Heart left ventricle (tissue), 16 donors: ENCODE measurements at regions not wholly inside any gene's neighbourhood (a gene's known extent, or its start where the extent isn't known, plus 50 kb on each side); places are given as distances from the start of the nearest gene placed in this dataset.

Source experiments
- ATAC-seq, 4 donors: fragments of 200-7000 bp; cut with Tn5 transposase; one replicate each; pipeline ENCODE4 v1.9.1; 2020 to 2022; ENCODE audit warnings: moderate library complexity in 4 of 4, mild to moderate bottlenecking in 3 of 4, moderate number of reproducible peaks in 1 of 4
- DNase-seq, 5 donors: peaks; one replicate each; pipeline ENCODE4 v3.0.0-alpha.2; 2020
- H3K27ac ChIP-seq, 12 donors: fragments of 200-600 bp; sonication (generic) in 4 of 12; one replicate each; pipeline versions ENCODE4 v1.5.0 to v1.8.0; 2016 to 2022; ENCODE audit warnings: mild to moderate bottlenecking in 2 of 12
- H3K27me3 ChIP-seq, 9 donors: fragments of 200-600 bp; sonication (generic) in 2 of 9; one replicate each; pipeline versions ENCODE4 v1.5.1 to v1.8.0; 2016 to 2022; ENCODE audit warnings: mild to moderate bottlenecking in 3 of 9
- H3K36me3 ChIP-seq, 9 donors: fragments of 200-600 bp; sonication (generic) in 2 of 9; one replicate each; pipeline versions ENCODE4 v1.5.0 to v1.8.0; 2018 to 2022; ENCODE audit warnings: mild to moderate bottlenecking in 2 of 9
- H3K4me1 ChIP-seq, 12 donors: fragments of 200-600 bp; sonication (generic) in 4 of 12; one replicate each; pipeline versions ENCODE4 v1.5.0 to v1.8.0; 2016 to 2022; ENCODE audit warnings: mild to moderate bottlenecking in 3 of 12
- H3K4me3 ChIP-seq, 12 donors: fragments of 200-600 bp; sonication (generic) in 4 of 12; one replicate each; pipeline versions ENCODE4 v1.5.0 to v1.8.0; 2017 to 2022; ENCODE audit warnings: mild to moderate bottlenecking in 9 of 12, moderate library complexity in 4 of 12
- H3K9me3 ChIP-seq, 12 donors: fragments of 200-600 bp; sonication (generic) in 4 of 12; one replicate each; pipeline versions ENCODE4 v1.5.0 to v1.8.0; 2016 to 2022; ENCODE audit warnings: mild to moderate bottlenecking in 1 of 12
- POLR2A ChIP-seq, 2 donors: fragments of 450-650 bp; IDR thresholded peaks; one replicate each; pipeline ENCODE4 v1.6.1; 2017; ENCODE audit warnings: antibody characterized with exemption in 2 of 2, mild to moderate bottlenecking in 2 of 2, moderate library complexity in 2 of 2
- WGBS, 4 donors: extraction: QIAGEN DNeasy Blood & Tissue Kit in 2 of 4; methylation state at CpG; one replicate each; pipeline versions ENCODE4 v1.1.5 to v1.1.7; 2013 to 2018; 5-methylcytosine and 5-hydroxymethylcytosine counted together
- intact Hi-C, 10 donors: fragments of 100-400 bp; cut with DNase I; formaldehyde crosslinking; loops; one replicate each; pipeline versions ENCODE4 v1.11.1 to v1.14.2; 2022
- TF ChIP-seq, protein P1 (sequence below), 12 donors: fragments of 200-600 bp; sonication (generic) in 4 of 12; IDR thresholded peaks; one replicate each; pipeline versions ENCODE4 v1.5.0 to v1.8.0; 2018 to 2022; ENCODE audit warnings: antibody characterized with exemption in 12 of 12, mild to moderate bottlenecking in 5 of 12
- donor health status: ischemic (EF 13 %, LVEDD 7.1; RV severe dilation, severe dysfunction).
- donor health status: healthy with polysubstance abuse.
- donor health status: DM: no; HTN: yes; CAD: no.
- donor health status: DM: no; HTN: no; CAD: no.
- donor health status: ischemic (EF 25% LVEDD 6.9; RV normal size, moderate dysfunction).
- donor health status: ischemic (EF 25% LVEDD 5.7; RV mildly dilated, moderate dysfunction).
- donor health status: healthy.
- donor health status: DM: yes; HTN: yes; CAD: no.
- donor health status: ischemic (EF 35%, LVEDD 5.7; RV mildly dilated, moderate dysfunction).
- donor health status: nonischemic (EF 11% LVEDD 7.7; RV severe dilation, severe dysfunction).
- donor health status: DM: yes; HTN: yes; CAD: no.
- donor health status: PGD.
- donor health status: ischemic (EF 29% LVEDD 5.4; RV normal size, mild dysfunction).
- donor health status: nonischemic (EF 23%, LVEDD 6.1; RV moderate dilation, normal function).

- Histone ChIP-seq H3K9me3 (no peaks in the 10 kb centered on the region), H3K27ac (no peak overlapping the region), H3K36me3 (no peaks in the 10 kb centered on the region), H3K4me3 (no peak overlapping the region), H3K27me3 (no peaks in the 10 kb centered on the region), H3K4me1 (peaks cover 0 to 15% (median 0%) of the 10 kb centered on the region in 12 donors)
- DNase-seq (no peak), ATAC-seq (no peak)
- 75 to 90% (median 87%) methylated on average over 3 of the region's 3 CpGs for WGBS, 4 donors
- TF ChIP-seq, protein P1, sequence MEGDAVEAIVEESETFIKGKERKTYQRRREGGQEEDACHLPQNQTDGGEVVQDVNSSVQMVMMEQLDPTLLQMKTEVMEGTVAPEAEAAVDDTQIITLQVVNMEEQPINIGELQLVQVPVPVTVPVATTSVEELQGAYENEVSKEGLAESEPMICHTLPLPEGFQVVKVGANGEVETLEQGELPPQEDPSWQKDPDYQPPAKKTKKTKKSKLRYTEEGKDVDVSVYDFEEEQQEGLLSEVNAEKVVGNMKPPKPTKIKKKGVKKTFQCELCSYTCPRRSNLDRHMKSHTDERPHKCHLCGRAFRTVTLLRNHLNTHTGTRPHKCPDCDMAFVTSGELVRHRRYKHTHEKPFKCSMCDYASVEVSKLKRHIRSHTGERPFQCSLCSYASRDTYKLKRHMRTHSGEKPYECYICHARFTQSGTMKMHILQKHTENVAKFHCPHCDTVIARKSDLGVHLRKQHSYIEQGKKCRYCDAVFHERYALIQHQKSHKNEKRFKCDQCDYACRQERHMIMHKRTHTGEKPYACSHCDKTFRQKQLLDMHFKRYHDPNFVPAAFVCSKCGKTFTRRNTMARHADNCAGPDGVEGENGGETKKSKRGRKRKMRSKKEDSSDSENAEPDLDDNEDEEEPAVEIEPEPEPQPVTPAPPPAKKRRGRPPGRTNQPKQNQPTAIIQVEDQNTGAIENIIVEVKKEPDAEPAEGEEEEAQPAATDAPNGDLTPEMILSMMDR (IDR thresholded peaks at IDR 0.05) = no peak
- TF ChIP-seq POLR2A (IDR thresholded peaks at IDR 0.05) = no peak
- intact Hi-C loops = no loop called here
Measured at GRCh38 chr5:143987751-143988560, 176.0 kb downstream of the HMHB1 start.

DNA sequence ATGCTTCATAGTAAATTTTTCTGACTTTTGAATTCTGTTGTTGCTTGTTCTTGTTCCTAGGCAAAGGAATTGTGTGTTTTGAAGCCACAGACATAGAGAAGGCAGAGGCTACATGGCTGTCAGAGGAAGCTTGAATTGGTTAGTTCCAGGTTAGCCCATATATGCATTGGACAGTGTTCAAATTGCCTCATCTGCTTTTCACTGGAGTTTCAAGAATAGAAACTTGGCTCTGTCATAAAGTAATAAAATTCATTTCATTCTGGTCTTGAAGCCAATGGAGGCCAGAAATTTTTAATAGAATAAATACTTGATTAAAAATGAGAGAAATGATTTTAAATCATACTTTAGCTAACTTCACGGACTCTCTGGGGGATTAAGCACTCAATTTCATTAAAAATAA is 178.0 kb downstream of the YIPF5 start:
- 81 to 86% (median 83%) methylated on average over 1 of the region's 1 CpG for WGBS, 4 donors
- ATAC-seq (no peak), DNase-seq (no peak)
- Histone ChIP-seq H3K36me3 (no peaks in the 10 kb centered on the region), H3K4me1 (peaks cover 0 to 3% (median 0%) of the 10 kb centered on the region in 12 donors), H3K9me3 (no peaks in the 10 kb centered on the region), H3K4me3 (no peak overlapping the region), H3K27ac (no peak overlapping the region), H3K27me3 (no peaks in the 10 kb centered on the region)
- intact Hi-C loops = no loop called here
- TF ChIP-seq, protein P1 (IDR thresholded peaks at IDR 0.05) = no peak
- TF ChIP-seq POLR2A (IDR thresholded peaks at IDR 0.05) = no peak

DNA sequence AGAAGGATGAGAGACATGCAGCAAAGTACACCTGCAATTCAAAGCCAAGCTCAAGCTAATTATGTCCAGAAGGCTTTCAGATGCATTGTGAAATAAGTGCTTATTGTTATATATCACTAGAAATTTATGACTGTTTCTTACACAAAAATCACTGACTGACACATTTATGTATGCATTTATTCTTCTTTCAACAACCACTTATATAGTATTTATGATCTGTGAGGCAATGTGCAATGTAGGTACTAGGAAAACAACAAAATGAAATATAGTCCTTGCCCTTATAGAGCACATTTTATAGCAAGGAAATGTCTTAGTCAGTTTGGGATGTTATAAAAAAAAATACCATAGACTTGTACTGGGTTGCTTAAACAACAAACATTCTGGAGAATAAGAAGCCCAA is 167.6 kb downstream of the YIPF5 start:
- no peak for TF ChIP-seq POLR2A (IDR thresholded peaks at IDR 0.05)
- TF ChIP-seq, protein P1 (IDR thresholded peaks at IDR 0.05) = no peak
- Histone ChIP-seq H3K4me1 (no peaks in the 10 kb centered on the region), H3K27me3 (no peaks in the 10 kb centered on the region), H3K27ac (no peak overlapping the region), H3K36me3 (no peaks in the 10 kb centered on the region), H3K4me3 (no peak overlapping the region), H3K9me3 (no peaks in the 10 kb centered on the region)
- intact Hi-C loops = no loop called here
- DNase-seq (no peak), ATAC-seq (no peak)

GRCh38 chr5:144003636-144004035 is 166.8 kb downstream of the YIPF5 start:
- DNase-seq (no peak), ATAC-seq (no peak)
- H3K27me3 ChIP-seq = no peaks in the 10 kb centered on the region
- H3K27ac ChIP-seq = no peak overlapping the region
- intact Hi-C loops = no loop called here
- WGBS, 4 donors = 74 to 85% (median 81%) methylated on average over 3 of the region's 3 CpGs
- H3K4me3 ChIP-seq = no peak overlapping the region
- no peaks in the 10 kb centered on the region for H3K36me3 ChIP-seq
- no peaks in the 10 kb centered on the region for H3K4me1 ChIP-seq
- TF ChIP-seq, protein P1 (IDR thresholded peaks at IDR 0.05) = no peak
- no peak for TF ChIP-seq POLR2A (IDR thresholded peaks at IDR 0.05)
- H3K9me3 ChIP-seq = no peaks in the 10 kb centered on the region
